Peyer's patch (tissue), 4 donors: ENCODE measurements at regions not wholly inside any gene's neighbourhood (a gene's known extent, or its start where the extent isn't known, plus 50 kb on each side); places are given as distances from the start of the nearest gene placed in this dataset.

Experiments
- DNase-seq, 3 donors: peaks; one replicate each; pipeline ENCODE4 v3.0.0-alpha.2; 2017 to 2019
- H3K27ac ChIP-seq, 4 donors: fragments of 200-600 bp; sonication (generic); one replicate each; pipeline ENCODE4 v1.5.1; 2016 to 2019
- H3K27me3 ChIP-seq, 2 donors: fragments of 200-600 bp; sonication (generic); one replicate each; pipeline ENCODE4 v1.5.1; 2019
- H3K36me3 ChIP-seq, 3 donors: fragments of 200-600 bp; sonication (generic); one replicate each; pipeline ENCODE4 v1.5.1; 2016 to 2019
- H3K4me1 ChIP-seq, 4 donors: fragments of 200-600 bp; sonication (generic); one replicate each; pipeline ENCODE4 v1.5.1; 2016 to 2019
- H3K4me3 ChIP-seq, 4 donors: fragments of 200-600 bp; sonication (generic); 1 replicate in 3 of 4; 2 replicates in 1 of 4; pipeline ENCODE4 v1.5.1; 2016 to 2019; ENCODE audit warnings: mild to moderate bottlenecking in 1 of 4
- H3K9me3 ChIP-seq, 4 donors: fragments of 200-600 bp; sonication (generic); one replicate each; pipeline ENCODE4 v1.5.1; 2016 to 2019; ENCODE audit warnings: mild to moderate bottlenecking in 1 of 4
- CTCF ChIP-seq, 6 experiments: fragments of 450-650 bp in 4 of 6; fragments of 200-600 bp in 2 of 6; sonication (generic) in 1 of 6; IDR thresholded peaks; one replicate each; pipeline ENCODE4 v1.5.1; 2017 to 2019; ENCODE audit warnings: antibody characterized with exemption in 6 of 6, mild to moderate bottlenecking in 3 of 6, moderate library complexity in 1 of 6
- POLR2A ChIP-seq, 2 donors: fragments of 450-650 bp; IDR thresholded peaks; one replicate each; pipeline ENCODE4 v1.5.1; 2017; ENCODE audit warnings: antibody characterized with exemption in 2 of 2, mild to moderate bottlenecking in 2 of 2, moderate library complexity in 2 of 2

- TF ChIP-seq POLR2A (IDR thresholded peaks at IDR 0.05) (no peak), CTCF (IDR thresholded peaks at IDR 0.05) (no peak)
- Histone ChIP-seq H3K4me1 (no peaks in the 10 kb centered on the region), H3K36me3 (no peaks in the 10 kb centered on the region), H3K27ac (no peak overlapping the region), H3K4me3 (no peak overlapping the region), H3K27me3 (no peaks in the 10 kb centered on the region), H3K9me3 (no peaks in the 10 kb centered on the region)
- DNase-seq: no peak
Measured at GRCh38 chr7:142487124-142487523, 229.3 kb upstream of the PRSS58 start.

- no peaks in the 10 kb centered on the region for H3K36me3 ChIP-seq
- H3K4me3 ChIP-seq: no peak overlapping the region
- no peak overlapping the region for H3K27ac ChIP-seq
- no peak for DNase-seq
- H3K9me3 ChIP-seq: no peaks in the 10 kb centered on the region
- TF ChIP-seq POLR2A (IDR thresholded peaks at IDR 0.05) (no peak), CTCF (IDR thresholded peaks at IDR 0.05) (peak in 4 of 6 experiments; percentile 7 to 31 (median 17))
- no peaks in the 10 kb centered on the region for H3K27me3 ChIP-seq
- no peaks in the 10 kb centered on the region for H3K4me1 ChIP-seq
Measured at GRCh38 chr7:142485617-142486226, 227.9 kb upstream of the PRSS58 start.

- Histone ChIP-seq H3K4me3 (no peak overlapping the region), H3K36me3 (no peaks in the 10 kb centered on the region), H3K27me3 (no peaks in the 10 kb centered on the region), H3K9me3 (no peaks in the 10 kb centered on the region), H3K4me1 (no peaks in the 10 kb centered on the region), H3K27ac (no peak overlapping the region)
- TF ChIP-seq CTCF (IDR thresholded peaks at IDR 0.05) (no peak), POLR2A (IDR thresholded peaks at IDR 0.05) (no peak)
- no peak for DNase-seq
Measured at GRCh38 chr7:142483659-142484317, 225.9 kb upstream of the PRSS58 start.

- no peak overlapping the region for H3K4me3 ChIP-seq
- TF ChIP-seq POLR2A (IDR thresholded peaks at IDR 0.05) (no peak), CTCF (IDR thresholded peaks at IDR 0.05) (peak in 4 of 6 experiments; percentile 46 to 65 (median 59))
- no peaks in the 10 kb centered on the region for H3K9me3 ChIP-seq
- H3K27me3 ChIP-seq: no peaks in the 10 kb centered on the region
- peak overlapping the region in 1 of 4 donors; percentile 31 for H3K27ac ChIP-seq
- H3K4me1 ChIP-seq: no peaks in the 10 kb centered on the region
- no peaks in the 10 kb centered on the region for H3K36me3 ChIP-seq
- DNase-seq: peak in 2 of 3 donors; percentile 50 to 82
Measured at GRCh38 chr7:142482891-142483658, 225.2 kb upstream of the PRSS58 start.

- Histone ChIP-seq H3K9me3 (no peaks in the 10 kb centered on the region), H3K36me3 (no peaks in the 10 kb centered on the region), H3K4me3 (no peak overlapping the region), H3K27ac (no peak overlapping the region), H3K4me1 (no peaks in the 10 kb centered on the region), H3K27me3 (no peaks in the 10 kb centered on the region)
- DNase-seq: no peak
- TF ChIP-seq CTCF (IDR thresholded peaks at IDR 0.05): no peak
- TF ChIP-seq POLR2A (IDR thresholded peaks at IDR 0.05): no peak
Measured at GRCh38 chr7:142481548-142481947, 223.7 kb upstream of the PRSS58 start.
